ENCODE measurements at regions not wholly inside any gene's neighbourhood (a gene's known extent, or its start where the extent isn't known, plus 50 kb on each side); places are given as distances from the start of the nearest gene placed in this dataset.

DNA sequence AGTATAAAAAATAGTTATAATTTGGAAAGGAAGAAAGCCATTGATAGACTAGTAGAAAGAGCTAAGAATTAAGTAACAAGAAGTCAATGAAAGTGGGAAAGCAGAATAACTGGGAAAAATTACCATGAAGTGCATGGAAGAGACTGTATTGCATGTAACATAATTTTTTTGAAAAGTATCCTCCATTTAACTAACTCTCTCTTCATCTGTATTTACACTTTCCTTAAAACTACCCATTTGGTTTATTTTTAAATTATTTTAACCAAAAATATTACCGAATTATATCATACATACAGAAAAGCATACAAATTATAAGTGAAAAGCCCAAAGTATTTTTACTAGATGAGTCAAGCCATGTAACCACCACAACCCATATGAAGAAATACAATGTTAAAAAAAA lies 1009.9 kb upstream of the SEMA6D start:
- TF ChIP-seq POLR2A (IDR thresholded peaks at IDR 0.05), result no peak
- TF ChIP-seq, protein P1, sequence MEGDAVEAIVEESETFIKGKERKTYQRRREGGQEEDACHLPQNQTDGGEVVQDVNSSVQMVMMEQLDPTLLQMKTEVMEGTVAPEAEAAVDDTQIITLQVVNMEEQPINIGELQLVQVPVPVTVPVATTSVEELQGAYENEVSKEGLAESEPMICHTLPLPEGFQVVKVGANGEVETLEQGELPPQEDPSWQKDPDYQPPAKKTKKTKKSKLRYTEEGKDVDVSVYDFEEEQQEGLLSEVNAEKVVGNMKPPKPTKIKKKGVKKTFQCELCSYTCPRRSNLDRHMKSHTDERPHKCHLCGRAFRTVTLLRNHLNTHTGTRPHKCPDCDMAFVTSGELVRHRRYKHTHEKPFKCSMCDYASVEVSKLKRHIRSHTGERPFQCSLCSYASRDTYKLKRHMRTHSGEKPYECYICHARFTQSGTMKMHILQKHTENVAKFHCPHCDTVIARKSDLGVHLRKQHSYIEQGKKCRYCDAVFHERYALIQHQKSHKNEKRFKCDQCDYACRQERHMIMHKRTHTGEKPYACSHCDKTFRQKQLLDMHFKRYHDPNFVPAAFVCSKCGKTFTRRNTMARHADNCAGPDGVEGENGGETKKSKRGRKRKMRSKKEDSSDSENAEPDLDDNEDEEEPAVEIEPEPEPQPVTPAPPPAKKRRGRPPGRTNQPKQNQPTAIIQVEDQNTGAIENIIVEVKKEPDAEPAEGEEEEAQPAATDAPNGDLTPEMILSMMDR (IDR thresholded peaks at IDR 0.05), result no peak

Data from esophagus squamous epithelium (tissue), 4 donors.